HG03442 (cell line): ENCODE measurements at regions not wholly inside any gene's neighbourhood (a gene's known extent, or its start where the extent isn't known, plus 50 kb on each side); places are given as distances from the start of the nearest gene placed in this dataset.

Source experiments
- ATAC-seq: cut with Tn5 transposase; IDR thresholded peaks from one replicate; pipeline ENCODE4 v1.9.1; 2021; ENCODE audit warnings: mild to moderate bottlenecking, moderate library complexity; ENCODE audit not compliant: unreplicated experiment

GRCh38 chr6:170117111-170117972, 173.5 kb downstream of the DLL1 start:
- no peak for ATAC-seq

- no peak for ATAC-seq
These were observed 174.2 kb downstream of the DLL1 start for GRCh38 chr6:170116636-170117035.

DNA sequence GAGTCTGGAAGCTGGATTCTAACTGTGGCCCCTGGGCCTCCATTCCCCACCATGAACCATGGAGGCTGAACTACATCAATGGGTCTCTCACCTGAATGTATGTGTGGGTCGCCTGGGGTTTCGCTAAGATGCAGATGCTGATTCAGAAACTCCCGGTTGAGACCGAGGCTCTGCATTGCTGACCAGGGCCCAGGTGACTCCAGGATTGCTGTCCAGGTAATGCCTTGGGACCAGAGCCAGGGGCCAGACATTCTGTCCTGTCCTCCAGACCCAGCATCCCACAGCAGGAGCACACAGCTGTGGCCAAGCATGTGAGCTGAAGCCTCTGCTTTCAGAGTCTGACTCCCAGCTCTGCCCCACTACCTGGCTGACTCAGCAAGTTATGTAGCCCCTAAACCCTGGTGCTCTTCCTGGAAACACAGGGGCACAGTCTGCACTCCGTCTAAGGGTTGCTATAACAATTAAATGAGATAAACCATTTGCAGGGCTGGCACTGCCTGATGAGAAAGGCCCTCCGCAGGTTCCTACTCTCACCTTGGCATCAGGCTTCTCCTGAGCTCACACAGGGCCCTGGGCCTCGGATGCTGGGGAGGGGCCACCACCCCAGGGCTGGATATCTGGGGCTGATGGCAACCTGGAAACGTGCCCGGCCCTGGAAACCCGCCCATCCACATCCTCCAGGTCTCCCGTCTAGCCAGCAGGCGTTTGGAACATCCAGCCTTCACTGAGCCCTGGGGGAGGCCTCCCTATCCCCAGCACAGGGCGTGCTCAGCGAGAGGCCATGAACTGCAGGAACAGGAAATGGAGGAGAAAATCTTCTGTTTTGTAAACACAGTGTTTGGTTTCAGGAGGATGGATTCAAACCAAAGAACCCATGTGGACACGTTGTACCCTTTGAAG, 175.7 kb downstream of the DLL1 start:
- ATAC-seq: no peak

DNA sequence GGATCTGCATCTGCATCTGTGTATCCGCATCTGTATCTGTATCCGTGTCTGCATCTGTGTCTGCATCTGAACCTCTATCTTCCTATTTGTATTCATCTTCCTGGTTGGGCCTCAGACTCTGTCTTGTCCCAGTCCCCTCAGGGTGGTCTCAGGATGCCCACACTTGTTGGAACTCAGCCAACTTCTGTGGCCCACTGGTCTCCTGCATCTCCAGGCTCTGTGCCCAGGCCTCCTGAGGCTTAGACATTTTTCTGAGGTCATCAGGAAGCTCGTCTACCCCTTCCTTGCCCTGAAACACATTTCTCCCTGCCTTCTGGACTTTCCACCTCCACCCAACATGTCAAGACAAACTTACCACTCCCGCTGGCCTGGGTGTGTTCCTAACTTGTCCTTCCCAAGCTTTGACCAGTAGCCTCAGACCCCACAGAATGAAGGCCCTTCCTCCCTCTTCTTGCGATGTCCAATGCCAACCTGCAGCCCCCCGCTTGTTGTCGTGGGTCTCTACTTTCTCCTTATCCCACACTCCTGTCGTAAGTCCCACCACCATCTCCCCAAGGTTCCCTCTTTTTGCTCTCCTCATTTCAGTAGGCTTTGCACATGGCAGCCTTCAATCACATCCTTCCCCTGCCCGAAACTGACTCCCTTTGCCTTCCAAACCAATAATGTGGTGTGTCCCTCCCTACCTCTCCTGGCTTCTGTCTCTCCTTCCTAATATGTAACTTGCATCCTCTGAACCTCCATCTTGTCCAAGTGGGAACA, 176.5 kb downstream of the DLL1 start:
- ATAC-seq: no peak

DNA sequence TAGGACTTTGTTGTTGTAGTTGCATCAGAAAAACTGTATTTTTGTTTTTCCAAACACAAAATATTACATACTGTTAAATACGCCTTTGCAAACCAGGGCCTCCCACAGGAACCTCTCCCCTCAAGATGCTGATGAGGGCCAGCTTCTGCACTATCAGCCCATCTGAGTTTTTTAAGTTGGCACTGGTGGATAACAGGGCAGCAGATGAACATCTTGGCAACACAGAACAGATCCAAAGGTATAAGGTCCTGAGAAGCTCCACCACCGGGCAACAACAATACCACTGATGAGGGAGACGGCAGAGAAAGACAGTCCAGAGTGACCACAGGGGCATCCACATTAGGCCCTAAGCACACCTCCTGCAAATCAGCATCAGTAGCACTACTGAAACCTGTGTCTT, 177.7 kb downstream of the DLL1 start:
- ATAC-seq: no peak

DNA sequence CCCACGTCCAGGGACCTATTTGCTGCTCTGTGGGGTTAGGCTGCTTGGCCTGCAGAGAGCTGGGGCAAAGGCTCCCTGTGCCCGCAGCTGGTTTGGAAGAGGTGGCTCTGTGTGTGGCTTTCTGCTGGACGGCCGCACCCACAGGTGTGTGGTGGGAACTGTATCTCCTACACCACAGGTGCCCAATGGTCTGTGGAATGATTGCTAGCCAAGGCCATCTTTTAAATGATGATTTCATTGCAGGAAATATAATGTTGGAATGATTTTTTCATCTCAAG, 178.4 kb downstream of the DLL1 start:
- ATAC-seq: no peak

DNA sequence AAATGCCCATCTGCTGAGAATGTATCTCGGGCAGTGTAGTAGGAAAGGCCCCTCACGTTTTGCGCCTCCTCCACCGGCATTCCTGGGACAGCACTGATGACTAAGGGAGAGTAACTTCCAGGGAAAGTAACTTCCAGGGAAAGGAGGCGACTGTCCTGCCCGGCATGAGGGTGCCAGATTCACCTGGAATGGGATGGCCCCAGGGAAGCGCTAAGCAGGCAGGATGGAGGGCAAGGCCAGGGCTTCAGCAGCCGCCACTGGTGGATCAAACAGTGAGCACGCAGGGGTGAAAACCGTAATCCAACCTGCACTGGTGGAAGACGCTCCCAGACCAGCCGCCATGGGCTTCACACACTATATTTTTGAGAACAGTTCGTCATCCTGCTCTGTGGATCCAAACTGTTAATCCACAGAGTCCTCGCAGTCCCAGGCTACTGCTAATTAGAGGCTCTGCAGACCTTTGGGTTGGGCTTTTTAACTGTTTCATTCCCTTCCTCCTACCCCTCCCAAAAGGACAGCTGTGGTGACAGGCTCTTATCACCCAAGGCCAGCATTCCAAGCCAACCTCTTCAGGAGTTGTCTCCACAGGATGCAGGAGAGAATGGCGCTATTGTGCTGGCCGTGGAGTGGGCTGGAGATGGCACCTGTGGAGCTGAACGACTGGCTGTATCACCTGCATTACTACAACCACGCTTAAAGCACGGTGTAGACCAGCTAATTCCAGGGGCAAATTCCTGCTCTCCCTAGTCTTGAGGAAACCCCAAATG, 178.9 kb downstream of the DLL1 start:
- ATAC-seq: no peak

DNA sequence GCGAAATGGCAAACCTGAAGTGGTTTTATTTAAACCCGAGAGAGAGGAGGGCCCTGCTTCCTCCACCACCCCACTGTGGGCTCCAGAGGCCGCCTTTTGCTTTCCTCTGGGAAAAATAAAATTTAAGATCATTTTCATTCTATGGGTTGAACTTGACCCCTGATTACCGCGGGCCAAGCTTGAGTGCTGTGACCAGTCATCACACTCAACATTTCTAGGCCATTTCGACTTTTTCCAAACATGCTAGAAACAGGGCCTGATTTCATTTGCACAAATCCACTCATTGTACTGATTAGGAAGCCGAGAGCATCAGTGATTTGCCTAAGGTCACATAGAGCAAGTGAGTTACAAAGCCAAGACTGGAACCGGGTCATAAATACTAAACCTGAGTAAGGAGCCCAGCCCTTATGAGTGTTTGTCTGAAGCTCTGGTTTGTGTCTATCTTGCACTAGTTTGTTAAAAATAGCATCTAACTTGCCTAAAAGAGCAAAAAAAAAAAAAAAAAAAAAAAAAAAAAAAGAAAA, 179.7 kb downstream of the DLL1 start:
- no peak for ATAC-seq

- no peak for ATAC-seq
These were observed 180.4 kb downstream of the DLL1 start for GRCh38 chr6:170110201-170111140.

- ATAC-seq: no peak
These were observed 181.8 kb downstream of the DLL1 start for GRCh38 chr6:170108890-170109587.

- ATAC-seq: no peak
These were observed 182.4 kb downstream of the DLL1 start for GRCh38 chr6:170108456-170108855.

GRCh38 chr6:170107606-170108222, 183.2 kb downstream of the DLL1 start:
- no peak for ATAC-seq

DNA sequence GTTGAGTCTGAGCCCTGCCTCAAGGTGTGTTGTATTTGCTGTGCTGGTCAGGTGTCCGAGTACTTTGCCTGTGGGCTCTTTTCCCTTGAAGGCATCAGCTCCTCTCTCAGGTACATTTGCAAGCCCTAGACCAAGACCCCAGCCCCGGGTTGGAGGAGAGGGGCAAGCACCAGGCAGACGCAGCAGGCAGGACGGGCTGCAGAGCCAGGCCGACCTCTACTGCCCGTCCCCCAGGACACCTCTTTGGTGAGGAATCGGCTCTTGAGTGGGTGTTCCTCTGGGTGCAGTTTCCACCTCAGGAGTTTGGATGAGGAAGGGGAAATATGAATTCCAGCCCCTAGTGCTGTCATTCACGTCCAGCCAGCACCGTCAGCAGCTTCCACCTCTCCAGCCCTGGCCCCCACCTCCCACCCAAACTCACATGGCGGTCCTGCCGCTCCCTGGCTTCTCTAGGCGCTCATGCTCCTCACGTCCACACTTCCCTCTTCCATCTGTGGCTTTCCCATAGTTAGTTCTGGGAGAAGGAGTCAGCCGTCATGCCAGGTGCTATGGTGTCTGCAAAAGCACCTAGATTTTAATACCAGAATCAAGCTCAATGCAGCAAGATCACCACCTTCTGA, 183.9 kb downstream of the DLL1 start:
- ATAC-seq: no peak

- ATAC-seq: no peak
These were observed 188.0 kb downstream of the DLL1 start for GRCh38 chr6:170102582-170103481.

- no peak for ATAC-seq
These were observed 188.8 kb downstream of the DLL1 start for GRCh38 chr6:170102038-170102437.

DNA sequence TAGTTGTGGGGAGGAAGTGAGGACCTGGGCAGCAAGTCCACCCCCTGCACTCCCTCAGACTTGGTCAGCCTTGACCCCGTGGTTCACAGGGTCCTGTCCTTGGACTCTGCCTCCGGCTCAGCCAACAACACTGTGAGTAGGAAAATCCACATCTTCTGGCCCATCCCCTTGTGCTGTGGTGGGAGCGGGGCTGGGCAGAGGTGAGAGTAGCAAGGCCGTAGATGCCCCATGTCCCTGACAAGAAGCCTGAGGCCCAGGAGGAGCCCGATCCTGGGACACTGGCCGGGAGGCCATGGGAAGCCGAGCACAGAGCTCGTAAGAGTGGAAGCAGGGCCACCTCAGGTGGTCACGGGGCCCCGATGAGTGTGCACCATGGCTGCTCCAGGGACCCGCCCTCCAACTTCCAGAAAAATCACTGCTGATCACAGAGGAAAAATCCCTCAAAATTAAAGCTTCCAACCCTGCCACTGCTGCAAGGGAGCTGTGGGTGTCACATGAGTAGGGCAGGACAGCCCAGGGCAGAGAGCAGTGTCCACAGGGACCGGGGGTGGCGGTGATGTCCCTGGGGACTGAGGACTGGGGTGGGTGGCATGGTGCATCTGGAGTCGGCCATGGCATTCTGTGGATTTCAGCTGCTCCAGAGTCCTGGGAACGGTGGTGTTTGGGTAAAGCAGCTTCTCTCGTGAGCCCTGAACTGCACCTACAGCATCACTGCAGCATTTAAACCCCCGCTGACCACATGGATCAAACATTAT, 189.4 kb downstream of the DLL1 start:
- ATAC-seq: no peak
